Neuronal stem cell (in vitro differentiated cells): ENCODE measurements at regions not wholly inside any gene's neighbourhood (a gene's known extent, or its start where the extent isn't known, plus 50 kb on each side); places are given as distances from the start of the nearest gene placed in this dataset.

Experiments used
- DNase-seq: peaks from one replicate; pipeline ENCODE4 v3.0.0-alpha.2; 2013; ENCODE audit warnings: low spot score
- H2AFZ ChIP-seq: one replicate; pipeline ENCODE4 v1.6.1; 2013; ENCODE audit warnings: mild to moderate bottlenecking, low read length, inconsistent platforms
- H2AK5ac ChIP-seq: 2 replicates; pipeline ENCODE4 v1.6.1; 2013; ENCODE audit warnings: low read depth, mild to moderate bottlenecking, inconsistent platforms, low read length, moderate library complexity, mixed read lengths
- H2BK120ac ChIP-seq: 2 replicates; pipeline ENCODE4 v1.6.1; 2013; ENCODE audit warnings: low read depth, mild to moderate bottlenecking, inconsistent platforms, low read length, moderate library complexity, mixed read lengths
- H2BK12ac ChIP-seq: one replicate; pipeline ENCODE4 v1.6.1; 2013; ENCODE audit warnings: low read length, inconsistent platforms
- H2BK15ac ChIP-seq: 2 replicates; pipeline ENCODE4 v1.6.1; 2013; ENCODE audit warnings: mild to moderate bottlenecking, low read length, inconsistent platforms, mixed read lengths
- H2BK5ac ChIP-seq: one replicate; pipeline ENCODE4 v1.6.1; 2013; ENCODE audit warnings: inconsistent platforms, mild to moderate bottlenecking, low read length, moderate library complexity
- H3K14ac ChIP-seq: one replicate; pipeline ENCODE4 v1.6.1; 2013; ENCODE audit warnings: low read length, inconsistent platforms
- H3K18ac ChIP-seq: 2 replicates; pipeline ENCODE4 v1.6.1; 2013; ENCODE audit warnings: low read length, inconsistent platforms
- H3K23ac ChIP-seq: 2 replicates; pipeline ENCODE4 v1.6.1; 2013; ENCODE audit warnings: low read depth, mild to moderate bottlenecking, mixed read lengths, low read length, inconsistent platforms; ENCODE audit not compliant: poor library complexity
- H3K27ac ChIP-seq: replicated peaks from 3 replicates; pipeline ENCODE4 v1.5.1; 2013; ENCODE audit warnings: low read length, inconsistent platforms
- H3K27me3 ChIP-seq, 3 experiments: 2 replicates each; pipeline ENCODE4 v1.6.1; 2013; ENCODE audit warnings: low read length in 3 of 3, mild to moderate bottlenecking in 2 of 3, inconsistent platforms in 1 of 3, low read depth in 1 of 3, mixed read lengths in 1 of 3, moderate library complexity in 1 of 3; ENCODE audit not compliant: control insufficient read depth in 3 of 3, insufficient read depth in 3 of 3
- H3K36me3 ChIP-seq, 2 donors: replicated peaks in 1 of 2; 2 replicates each; pipeline ENCODE4 v1.6.1; 2013; ENCODE audit warnings: low read length in 2 of 2; ENCODE audit not compliant: control insufficient read depth in 2 of 2, insufficient read depth in 2 of 2
- H3K4ac ChIP-seq: 2 replicates; pipeline ENCODE4 v1.6.1; 2013; ENCODE audit warnings: inconsistent platforms, mild to moderate bottlenecking, low read length, moderate library complexity
- H3K4me1 ChIP-seq, 2 donors: 1 replicate in 1 of 2; 2 replicates in 1 of 2; pipeline ENCODE4 v1.6.1; 2013; ENCODE audit warnings: low read length in 2 of 2, low read depth in 1 of 2; ENCODE audit not compliant: control insufficient read depth in 2 of 2, insufficient read depth in 1 of 2
- H3K4me2 ChIP-seq: one replicate; pipeline ENCODE4 v1.6.1; 2013; ENCODE audit warnings: mild to moderate bottlenecking, low read length, inconsistent platforms; ENCODE audit not compliant: insufficient read depth, poor library complexity, severe bottlenecking
- H3K4me3 ChIP-seq, 2 donors: 2 replicates each; pipeline ENCODE4 v1.5.1; 2013; ENCODE audit warnings: low read length in 2 of 2, mild to moderate bottlenecking in 2 of 2, inconsistent platforms in 1 of 2, moderate library complexity in 1 of 2
- H3K79me1 ChIP-seq: one replicate; pipeline ENCODE4 v1.6.1; 2013; ENCODE audit warnings: low read depth, mild to moderate bottlenecking, inconsistent platforms, low read length, moderate library complexity
- H3K9ac ChIP-seq: one replicate; pipeline ENCODE4 v1.6.1; 2013; ENCODE audit warnings: mild to moderate bottlenecking, low read depth, low read length, inconsistent platforms; ENCODE audit not compliant: poor library complexity
- H3K9me3 ChIP-seq, 2 donors: replicated peaks in 1 of 2; 2 replicates each; pipeline versions ENCODE3 to v1.6.1; 2013; ENCODE audit warnings: low read length in 2 of 2, mild to moderate bottlenecking in 2 of 2, inconsistent platforms in 1 of 2, low read depth in 1 of 2, mixed read lengths in 1 of 2, moderate library complexity in 1 of 2; ENCODE audit not compliant: control insufficient read depth in 2 of 2, insufficient read depth in 1 of 2
- H4K8ac ChIP-seq: one replicate; pipeline ENCODE4 v1.6.1; 2013; ENCODE audit warnings: low read depth, mild to moderate bottlenecking, inconsistent platforms, low read length, moderate library complexity
- H4K91ac ChIP-seq: one replicate; pipeline ENCODE4 v1.6.1; 2013; ENCODE audit warnings: low read length, low read depth, mild to moderate bottlenecking, inconsistent platforms; ENCODE audit not compliant: poor library complexity
- WGBS, 2 donors: extraction: QIAGEN DNeasy Blood & Tissue Kit; methylation state at CpG; one replicate each; pipeline ENCODE4 v1.1.7; 2013; ENCODE audit warnings: missing lambda C conversion rate in 2 of 2, mixed read lengths in 1 of 2; ENCODE audit not compliant: insufficient read length in 2 of 2, insufficient replicate concordance in 1 of 2; ENCODE audit errors: extremely low coverage in 2 of 2; 5-methylcytosine and 5-hydroxymethylcytosine counted together

- no peak overlapping the region for H3K4me3 ChIP-seq
- H3K18ac ChIP-seq, result no peak overlapping the region
- H2AK5ac ChIP-seq, result no peak overlapping the region
- no peak overlapping the region for H2AFZ ChIP-seq
- H3K27me3 ChIP-seq, result no peaks in the 10 kb centered on the region
- no peak overlapping the region for H4K8ac ChIP-seq
- peaks cover 0 to 9% of the 10 kb centered on the region in 2 donors for H3K4me1 ChIP-seq
- no peak overlapping the region for H3K23ac ChIP-seq
- H2BK12ac ChIP-seq, result no peak overlapping the region
- H2BK15ac ChIP-seq, result no peak overlapping the region
- no peak overlapping the region for H3K4ac ChIP-seq
- H3K27ac ChIP-seq, result no peak overlapping the region
- DNase-seq, result no peak
- H3K14ac ChIP-seq, result no peak overlapping the region
- no peaks in the 10 kb centered on the region for H3K79me1 ChIP-seq
- whole genome bisulfite sequencing, 2 donors, result no CpG with 5 or more reads among the region's 2 CpGs
- no peak overlapping the region for H4K91ac ChIP-seq
- H3K9ac ChIP-seq, result no peak overlapping the region
- H2BK5ac ChIP-seq, result no peak overlapping the region
- H3K9me3 ChIP-seq, result no peaks in the 10 kb centered on the region
- H2BK120ac ChIP-seq, result no peak overlapping the region
- no peak overlapping the region for H3K4me2 ChIP-seq
- H3K36me3 ChIP-seq, result no peaks in the 10 kb centered on the region
These were observed 184.5 kb upstream of the GAP43 start for GRCh38 chr3:115438799-115439198.

GRCh38 chr3:115445559-115445958 is 177.8 kb upstream of the GAP43 start:
- no CpG with 5 or more reads among the region's 3 CpGs for WGBS, 2 donors
- peaks cover 0 to 9% of the 10 kb centered on the region in 2 donors for H3K4me1 ChIP-seq
- DNase-seq, result no peak
- H4K91ac ChIP-seq, result no peak overlapping the region
- no peaks in the 10 kb centered on the region for H3K27me3 ChIP-seq
- no peaks in the 10 kb centered on the region for H3K79me1 ChIP-seq
- H3K4ac ChIP-seq, result no peak overlapping the region
- H2BK120ac ChIP-seq, result no peak overlapping the region
- no peak overlapping the region for H3K27ac ChIP-seq
- H3K36me3 ChIP-seq, result no peaks in the 10 kb centered on the region
- no peak overlapping the region for H3K14ac ChIP-seq
- no peak overlapping the region for H2BK12ac ChIP-seq
- no peak overlapping the region for H3K9ac ChIP-seq
- no peak overlapping the region for H2BK5ac ChIP-seq
- H3K4me2 ChIP-seq, result no peak overlapping the region
- H2BK15ac ChIP-seq, result no peak overlapping the region
- no peak overlapping the region for H2AK5ac ChIP-seq
- H3K23ac ChIP-seq, result no peak overlapping the region
- H3K9me3 ChIP-seq, result no peaks in the 10 kb centered on the region
- H3K18ac ChIP-seq, result no peak overlapping the region
- no peak overlapping the region for H2AFZ ChIP-seq
- H3K4me3 ChIP-seq, result no peak overlapping the region
- no peak overlapping the region for H4K8ac ChIP-seq

- Histone ChIP-seq H4K8ac (no peak overlapping the region), H3K36me3 (no peaks in the 10 kb centered on the region), H2AK5ac (no peak overlapping the region), H3K18ac (no peak overlapping the region), H3K9ac (no peak overlapping the region), H3K27me3 (no peaks in the 10 kb centered on the region), H3K4ac (no peak overlapping the region), H2BK5ac (no peak overlapping the region), H3K9me3 (no peaks in the 10 kb centered on the region), H3K27ac (no peak overlapping the region), H3K4me1 (no peaks in the 10 kb centered on the region), H3K23ac (no peak overlapping the region), H3K14ac (no peak overlapping the region), H3K79me1 (no peaks in the 10 kb centered on the region), H2BK12ac (no peak overlapping the region), H2AFZ (no peak overlapping the region), H3K4me2 (no peak overlapping the region), H4K91ac (no peak overlapping the region), H2BK15ac (no peak overlapping the region), H3K4me3 (no peak overlapping the region), H2BK120ac (no peak overlapping the region)
- DNase-seq, result no peak
- no CpG with 5 or more reads among the region's 2 CpGs for WGBS, 2 donors
These were observed 174.5 kb upstream of the GAP43 start for GRCh38 chr3:115448851-115449250.

GRCh38 chr3:115450036-115450435 is 173.3 kb upstream of the GAP43 start:
- H3K9ac ChIP-seq, result no peak overlapping the region
- no peak overlapping the region for H2BK15ac ChIP-seq
- no peak overlapping the region for H2BK120ac ChIP-seq
- H2BK12ac ChIP-seq, result no peak overlapping the region
- H2AK5ac ChIP-seq, result no peak overlapping the region
- no peaks in the 10 kb centered on the region for H3K79me1 ChIP-seq
- H3K18ac ChIP-seq, result no peak overlapping the region
- no peaks in the 10 kb centered on the region for H3K27me3 ChIP-seq
- no peak overlapping the region for H4K91ac ChIP-seq
- no peaks in the 10 kb centered on the region for H3K4me1 ChIP-seq
- peak overlapping the region; percentile 9 for H2AFZ ChIP-seq
- H3K4ac ChIP-seq, result no peak overlapping the region
- no peak overlapping the region for H3K4me3 ChIP-seq
- DNase-seq, result no peak
- H3K23ac ChIP-seq, result no peak overlapping the region
- H3K4me2 ChIP-seq, result no peak overlapping the region
- H3K27ac ChIP-seq, result no peak overlapping the region
- no peak overlapping the region for H4K8ac ChIP-seq
- WGBS, 2 donors, result no CpG with 5 or more reads among the region's 4 CpGs
- no peaks in the 10 kb centered on the region for H3K36me3 ChIP-seq
- H3K9me3 ChIP-seq, result peaks cover 0 to 2% of the 10 kb centered on the region in 2 donors
- no peak overlapping the region for H3K14ac ChIP-seq
- H2BK5ac ChIP-seq, result no peak overlapping the region
